Transverse colon (tissue), 4 donors: ENCODE measurements at regions not wholly inside any gene's neighbourhood (a gene's known extent, or its start where the extent isn't known, plus 50 kb on each side); places are given as distances from the start of the nearest gene placed in this dataset.

Experiments
- DNase-seq: peaks from one replicate; pipeline ENCODE4 v3.0.0-alpha.2; 2019
- H3K27ac ChIP-seq, 4 donors: fragments of 200-600 bp; sonication (generic); 2 replicates each; pipeline ENCODE4 v1.5.1; 2016 to 2018; ENCODE audit warnings: inconsistent platforms in 4 of 4
- H3K27me3 ChIP-seq: fragments of 200-600 bp; sonication (generic); 2 replicates; pipeline ENCODE4 v1.5.1; 2017; ENCODE audit warnings: inconsistent platforms
- H3K36me3 ChIP-seq, 4 donors: fragments of 200-600 bp; sonication (generic); 2 replicates each; pipeline ENCODE4 v1.5.1; 2017 to 2019; ENCODE audit warnings: inconsistent platforms in 4 of 4
- H3K4me1 ChIP-seq, 4 donors: fragments of 200-600 bp; sonication (generic); 2 replicates each; pipeline ENCODE4 v1.5.1; 2017 to 2020; ENCODE audit warnings: inconsistent platforms in 4 of 4
- H3K4me3 ChIP-seq, 4 donors: fragments of 200-600 bp; sonication (generic); 1 replicate in 1 of 4; 2 replicates in 3 of 4; pipeline versions ENCODE4 v1.5.1 to v1.6.1; 2017 to 2019; ENCODE audit warnings: inconsistent platforms in 4 of 4
- H3K9me3 ChIP-seq, 2 donors: fragments of 200-600 bp; sonication (generic); 2 replicates each; pipeline ENCODE4 v1.5.1; 2017 to 2019; ENCODE audit warnings: inconsistent platforms in 2 of 2
- CTCF ChIP-seq, 5 experiments: fragments of 200-600 bp in 3 of 5; fragments of 450-650 bp in 2 of 5; sonication (generic) in 3 of 5; IDR thresholded peaks; 1 replicate in 2 of 5; 2 replicates in 3 of 5; pipeline ENCODE4 v1.5.1; 2016 to 2017; ENCODE audit warnings: antibody characterized with exemption in 5 of 5, inconsistent platforms in 3 of 5, mild to moderate bottlenecking in 2 of 5, moderate library complexity in 1 of 5
- EP300 ChIP-seq: sonication (generic); formaldehyde crosslinking; IDR thresholded peaks from one replicate; pipeline ENCODE4 v1.6.1; 2017; ENCODE audit warnings: antibody characterized with exemption, low read depth
- POLR2A ChIP-seq: fragments of 450-650 bp; IDR thresholded peaks from one replicate; pipeline ENCODE4 v1.6.1; 2016; ENCODE audit warnings: antibody characterized with exemption, mild to moderate bottlenecking, moderate library complexity
- POLR2AphosphoS5 ChIP-seq, 3 donors: sonication (generic); formaldehyde crosslinking; IDR thresholded peaks; one replicate each; pipeline ENCODE4 v1.6.1; 2016; ENCODE audit warnings: antibody characterized with exemption in 3 of 3
- WGBS, 2 donors: methylation state at CpG; one replicate each; pipeline ENCODE4 v1.1.5; 2018; ENCODE audit warnings: low coverage in 1 of 2; 5-methylcytosine and 5-hydroxymethylcytosine counted together
- in situ Hi-C, 4 donors: fragments of 200-750 bp; cut with MboI; loops; one replicate each; pipeline versions ENCODE4 v1.15.0 to v1.15.1; 2017; ENCODE audit warnings: low sequenced_read_pairs in 3 of 4, low pct_ligation_motif_present in 1 of 4, low pct_unique_long_range_greater_than_20kb in 1 of 4
- intact Hi-C: fragments of 100-400 bp; cut with DNase I; formaldehyde crosslinking; loops from one replicate; pipeline ENCODE4 v1.15.1; 2023; ENCODE audit warnings: low total_unique reads

GRCh38 chr11:113615773-113616172 lies 90.3 kb downstream of the TMPRSS5 start:
- H3K4me1 ChIP-seq, result peaks cover 0 to 3% (median 0%) of the 10 kb centered on the region in 4 donors
- TF ChIP-seq CTCF (IDR thresholded peaks at IDR 0.05) (no peak), EP300 (no peak), POLR2AphosphoS5 (IDR thresholded peaks at IDR 0.05) (no peak), POLR2A (no peak)
- DNase-seq, result no peak
- no peak overlapping the region for H3K4me3 ChIP-seq
- in situ Hi-C loops, result no loop called here
- H3K9me3 ChIP-seq, result no peaks in the 10 kb centered on the region
- intact Hi-C loops, result no loop called here
- no peaks in the 10 kb centered on the region for H3K36me3 ChIP-seq
- 33 to 59% methylated on average over 1 of the region's 1 CpG for WGBS, 2 donors
- H3K27ac ChIP-seq, result no peak overlapping the region
- no peaks in the 10 kb centered on the region for H3K27me3 ChIP-seq

DNA sequence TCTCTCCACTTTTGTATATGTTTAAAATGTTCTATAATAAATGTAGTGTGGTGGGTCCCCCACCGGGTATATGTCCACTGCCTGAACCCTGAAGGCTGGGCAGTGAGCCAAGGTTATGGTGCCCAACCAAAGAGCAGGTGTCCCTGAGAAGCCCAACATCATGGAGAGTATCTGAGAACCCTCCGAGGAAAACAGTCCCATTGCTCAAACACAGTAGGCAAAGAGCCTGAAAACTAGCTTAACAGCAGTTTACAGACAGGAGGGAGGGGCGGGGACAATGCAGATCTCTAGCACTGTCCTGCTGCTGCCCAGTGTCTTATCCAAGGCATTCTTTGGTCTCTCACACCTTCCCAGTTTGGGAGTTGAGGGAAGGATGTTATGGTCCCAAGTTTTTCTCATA lies 91.0 kb downstream of the TMPRSS5 start:
- Histone ChIP-seq H3K27ac (no peak overlapping the region), H3K9me3 (no peaks in the 10 kb centered on the region), H3K4me3 (no peak overlapping the region), H3K36me3 (no peaks in the 10 kb centered on the region), H3K27me3 (no peaks in the 10 kb centered on the region), H3K4me1 (peaks cover 0 to 3% (median 0%) of the 10 kb centered on the region in 4 donors)
- in situ Hi-C loops (no loop called here), intact Hi-C loops (no loop called here)
- 35 to 73% methylated on average over 2 to 3 of the region's 3 CpGs for WGBS, 2 donors
- TF ChIP-seq EP300, result no peak
- no peak for TF ChIP-seq POLR2A
- TF ChIP-seq CTCF (IDR thresholded peaks at IDR 0.05), result no peak
- no peak for TF ChIP-seq POLR2AphosphoS5 (IDR thresholded peaks at IDR 0.05)
- no peak for DNase-seq

GRCh38 chr11:113614097-113614496 lies 92.0 kb downstream of the TMPRSS5 start:
- no peak for DNase-seq
- Histone ChIP-seq H3K4me3 (no peak overlapping the region), H3K36me3 (no peaks in the 10 kb centered on the region), H3K4me1 (peaks cover 0 to 3% (median 0%) of the 10 kb centered on the region in 4 donors), H3K27ac (no peak overlapping the region), H3K9me3 (no peaks in the 10 kb centered on the region), H3K27me3 (no peaks in the 10 kb centered on the region)
- in situ Hi-C loops (no loop called here), intact Hi-C loops (no loop called here)
- 81 to 92% methylated on average over 2 of the region's 2 CpGs for WGBS, 2 donors
- TF ChIP-seq POLR2AphosphoS5 (IDR thresholded peaks at IDR 0.05), result no peak
- no peak for TF ChIP-seq CTCF (IDR thresholded peaks at IDR 0.05)
- no peak for TF ChIP-seq EP300
- no peak for TF ChIP-seq POLR2A

GRCh38 chr11:113613619-113614018 lies 92.5 kb downstream of the TMPRSS5 start:
- H3K27ac ChIP-seq, result no peak overlapping the region
- H3K9me3 ChIP-seq, result no peaks in the 10 kb centered on the region
- no peak for DNase-seq
- peaks cover 0 to under 1% (median 0%) of the 10 kb centered on the region in 4 donors for H3K4me1 ChIP-seq
- H3K27me3 ChIP-seq, result no peaks in the 10 kb centered on the region
- H3K4me3 ChIP-seq, result no peak overlapping the region
- H3K36me3 ChIP-seq, result no peaks in the 10 kb centered on the region
- 67 to 80% methylated on average over 1 to 5 of the region's 5 CpGs for WGBS, 2 donors
- in situ Hi-C loops (no loop called here), intact Hi-C loops (no loop called here)
- no peak for TF ChIP-seq POLR2A
- TF ChIP-seq CTCF (IDR thresholded peaks at IDR 0.05), result no peak
- TF ChIP-seq POLR2AphosphoS5 (IDR thresholded peaks at IDR 0.05), result no peak
- TF ChIP-seq EP300, result no peak
